Progenitor cell of endocrine pancreas (in vitro differentiated cells): ENCODE measurements at regions not wholly inside any gene's neighbourhood (a gene's known extent, or its start where the extent isn't known, plus 50 kb on each side); places are given as distances from the start of the nearest gene placed in this dataset.

Source experiments
- DNase-seq: peaks from one replicate; pipeline ENCODE4 v3.0.0; 2021; ENCODE audit warnings: low spot score; ENCODE audit not compliant: unreplicated experiment
- H3K27ac Mint-ChIP-seq: 2 replicates; pipeline ENCODE4 v1.8.0; 2021; ENCODE audit warnings: mild to moderate bottlenecking, moderate library complexity, mixed read lengths
- H3K27me3 Mint-ChIP-seq: 2 replicates; pipeline ENCODE4 v1.8.0; 2021; ENCODE audit warnings: mixed read lengths
- H3K36me3 Mint-ChIP-seq: 2 replicates; pipeline ENCODE4 v1.8.0; 2022; ENCODE audit warnings: mixed read lengths; ENCODE audit not compliant: insufficient read depth
- H3K4me1 Mint-ChIP-seq: 2 replicates; pipeline ENCODE4 v1.8.0; 2021; ENCODE audit warnings: low read depth, mixed read lengths
- H3K4me3 Mint-ChIP-seq: 2 replicates; pipeline ENCODE4 v1.8.0; 2021; ENCODE audit warnings: low read depth, mild to moderate bottlenecking, moderate library complexity, mixed read lengths
- H3K9me3 Mint-ChIP-seq: 2 replicates; pipeline ENCODE4 v1.8.0; 2021; ENCODE audit warnings: low read depth, mixed read lengths
- TF ChIP-seq, protein P1 (sequence below): fragments of 200-600 bp; sonication (generic); IDR thresholded peaks from one replicate; pipeline ENCODE4 v1.5.0; 2021; ENCODE audit warnings: antibody characterized with exemption, mild to moderate bottlenecking; ENCODE audit not compliant: unreplicated experiment

DNA sequence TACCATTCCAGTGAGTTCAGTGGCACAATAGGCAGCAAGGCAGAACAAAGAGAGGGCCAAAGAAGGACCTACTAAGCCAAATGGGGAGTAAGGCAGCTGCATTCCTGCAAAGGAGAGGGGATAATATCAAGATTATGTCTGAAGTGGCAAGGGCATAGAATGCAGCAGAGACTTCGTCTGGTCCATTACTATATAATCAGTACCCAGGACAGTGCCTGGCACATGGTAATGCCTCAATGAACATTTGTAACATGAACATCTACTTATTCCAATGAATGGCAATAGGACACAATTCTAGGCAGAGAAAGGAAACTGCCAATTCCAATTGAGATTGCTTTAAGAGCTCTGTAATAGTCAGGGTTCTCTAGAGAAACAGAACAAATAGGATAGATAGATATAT, 82.1 kb upstream of the STAC start:
- H3K4me1 Mint-ChIP-seq, result peaks cover 15% of the 10 kb centered on the region

DNA sequence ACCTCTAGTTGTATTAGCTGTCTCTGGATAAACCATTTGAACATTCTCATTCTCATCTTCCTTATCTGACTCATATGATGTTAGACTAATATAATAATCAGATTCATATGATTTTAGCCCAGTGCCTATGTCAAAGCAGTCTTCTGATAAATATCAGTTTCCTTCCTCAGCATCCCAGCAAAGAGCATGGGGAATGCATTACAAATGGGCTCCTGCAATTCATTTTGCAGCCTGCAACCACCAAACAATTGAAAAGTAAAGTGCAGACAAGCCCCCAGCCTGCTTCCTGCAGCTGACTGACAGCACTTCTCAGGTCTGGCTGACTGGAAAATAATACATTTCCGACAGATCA, 78.2 kb upstream of the STAC start:
- no peaks in the 10 kb centered on the region for H3K36me3 Mint-ChIP-seq
- TF ChIP-seq, protein P1, sequence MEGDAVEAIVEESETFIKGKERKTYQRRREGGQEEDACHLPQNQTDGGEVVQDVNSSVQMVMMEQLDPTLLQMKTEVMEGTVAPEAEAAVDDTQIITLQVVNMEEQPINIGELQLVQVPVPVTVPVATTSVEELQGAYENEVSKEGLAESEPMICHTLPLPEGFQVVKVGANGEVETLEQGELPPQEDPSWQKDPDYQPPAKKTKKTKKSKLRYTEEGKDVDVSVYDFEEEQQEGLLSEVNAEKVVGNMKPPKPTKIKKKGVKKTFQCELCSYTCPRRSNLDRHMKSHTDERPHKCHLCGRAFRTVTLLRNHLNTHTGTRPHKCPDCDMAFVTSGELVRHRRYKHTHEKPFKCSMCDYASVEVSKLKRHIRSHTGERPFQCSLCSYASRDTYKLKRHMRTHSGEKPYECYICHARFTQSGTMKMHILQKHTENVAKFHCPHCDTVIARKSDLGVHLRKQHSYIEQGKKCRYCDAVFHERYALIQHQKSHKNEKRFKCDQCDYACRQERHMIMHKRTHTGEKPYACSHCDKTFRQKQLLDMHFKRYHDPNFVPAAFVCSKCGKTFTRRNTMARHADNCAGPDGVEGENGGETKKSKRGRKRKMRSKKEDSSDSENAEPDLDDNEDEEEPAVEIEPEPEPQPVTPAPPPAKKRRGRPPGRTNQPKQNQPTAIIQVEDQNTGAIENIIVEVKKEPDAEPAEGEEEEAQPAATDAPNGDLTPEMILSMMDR, result no peak
- DNase-seq, result no peak
- H3K4me3 Mint-ChIP-seq, result no peak overlapping the region
- no peaks in the 10 kb centered on the region for H3K9me3 Mint-ChIP-seq
- no peak overlapping the region for H3K27ac Mint-ChIP-seq
- no peaks in the 10 kb centered on the region for H3K4me1 Mint-ChIP-seq
- H3K27me3 Mint-ChIP-seq, result peaks cover 20% of the 10 kb centered on the region

More for the DNA sequence above, 82.1 kb upstream of the STAC start:
- DNase-seq, result no peak
- Mint-ChIP-seq H3K36me3 (no peaks in the 10 kb centered on the region), H3K27ac (no peak overlapping the region), H3K27me3 (peaks cover 20% of the 10 kb centered on the region), H3K4me3 (no peak overlapping the region), H3K9me3 (no peaks in the 10 kb centered on the region)
- TF ChIP-seq, protein P1, result no peak

DNA sequence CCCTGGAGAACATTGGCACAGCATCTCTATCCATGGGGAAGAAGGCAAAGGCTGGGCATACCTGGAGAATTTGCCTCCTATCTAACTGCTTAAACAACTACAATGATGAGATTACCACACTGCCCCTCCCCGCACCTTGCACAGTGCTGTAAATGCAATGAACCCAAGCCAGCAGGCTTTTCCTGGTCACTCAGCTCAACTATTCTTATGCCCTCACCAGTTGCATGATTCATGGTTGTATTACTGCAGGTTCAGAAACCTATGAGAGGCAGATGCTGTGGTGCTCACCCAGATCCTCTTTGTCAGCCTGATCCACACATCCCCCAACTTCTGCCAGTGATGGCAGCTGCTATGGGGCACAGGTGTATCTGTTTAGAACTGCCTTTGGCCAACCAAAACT, 77.7 kb upstream of the STAC start:
- Mint-ChIP-seq H3K27me3 (peaks cover 19% of the 10 kb centered on the region), H3K4me3 (no peak overlapping the region), H3K27ac (no peak overlapping the region), H3K4me1 (no peaks in the 10 kb centered on the region), H3K9me3 (no peaks in the 10 kb centered on the region), H3K36me3 (no peaks in the 10 kb centered on the region)
- TF ChIP-seq, protein P1, result no peak
- DNase-seq, result no peak

DNA sequence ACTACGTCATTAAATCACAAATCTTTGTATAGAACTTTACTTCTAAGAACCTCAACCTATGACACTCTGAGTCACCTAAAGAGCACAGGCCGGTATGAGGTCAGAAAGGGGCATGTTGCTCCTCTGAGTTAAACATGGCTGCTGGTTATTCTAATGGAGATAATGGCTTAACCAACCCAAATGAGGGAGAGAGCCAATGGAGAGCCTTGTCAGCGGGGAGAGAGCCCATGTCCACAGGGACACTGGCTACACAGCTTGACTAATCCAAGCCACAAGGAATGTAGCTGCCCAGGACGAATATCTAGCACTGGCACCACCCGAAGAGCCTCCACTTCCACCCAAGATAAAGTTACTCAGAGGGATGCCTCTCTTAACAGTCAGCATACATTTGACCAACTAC, 77.0 kb upstream of the STAC start:
- H3K36me3 Mint-ChIP-seq, result no peaks in the 10 kb centered on the region
- no peak overlapping the region for H3K27ac Mint-ChIP-seq
- no peaks in the 10 kb centered on the region for H3K4me1 Mint-ChIP-seq
- no peaks in the 10 kb centered on the region for H3K9me3 Mint-ChIP-seq
- H3K4me3 Mint-ChIP-seq, result no peak overlapping the region
- peaks cover 13% of the 10 kb centered on the region for H3K27me3 Mint-ChIP-seq
- DNase-seq, result no peak
- TF ChIP-seq, protein P1, result no peak

DNA sequence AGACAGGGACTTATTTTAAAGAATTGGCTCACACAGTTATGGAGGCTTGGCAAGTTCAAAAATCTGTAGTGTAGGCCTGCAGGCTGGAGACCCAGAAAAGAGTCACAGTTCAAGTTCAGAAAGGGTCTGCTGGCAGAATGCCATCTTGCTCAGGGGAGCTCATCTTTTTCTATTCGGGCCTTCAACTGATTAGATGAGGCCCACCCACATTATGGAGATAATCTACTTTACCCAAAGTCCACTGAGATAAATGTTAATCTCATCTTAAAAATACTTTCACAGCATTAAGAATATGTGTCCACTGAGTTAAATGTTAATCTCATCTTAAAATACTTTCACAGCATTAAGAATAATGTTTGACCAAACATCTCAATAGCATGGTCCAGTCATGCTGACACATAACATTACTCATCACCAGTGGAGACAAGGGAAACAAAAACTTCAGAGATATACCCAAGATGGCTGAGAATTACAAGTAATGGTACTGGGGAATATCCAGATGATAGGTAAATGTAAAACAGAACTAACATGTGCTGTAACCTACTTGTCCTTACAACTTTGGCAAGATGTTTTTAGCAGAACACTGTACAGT, 74.3 kb upstream of the STAC start:
- Mint-ChIP-seq H3K27me3 (peaks cover 12% of the 10 kb centered on the region), H3K9me3 (no peaks in the 10 kb centered on the region), H3K4me1 (no peaks in the 10 kb centered on the region), H3K27ac (no peak overlapping the region), H3K36me3 (no peaks in the 10 kb centered on the region), H3K4me3 (no peak overlapping the region)
- TF ChIP-seq, protein P1, result no peak
- DNase-seq, result no peak
